T-cell (primary cell): ENCODE measurements at regions not wholly inside any gene's neighbourhood (a gene's known extent, or its start where the extent isn't known, plus 50 kb on each side); places are given as distances from the start of the nearest gene placed in this dataset.

Experiments used
- ATAC-seq, 4 experiments: fragments of 200-7000 bp in 3 of 4; fragments of 150-1000 bp in 1 of 4; cut with Tn5 transposase; replicated peaks in 1 of 4; 1 replicate in 3 of 4; 2 replicates in 1 of 4; pipeline ENCODE4 v1.10.0; 2021; ENCODE audit warnings: moderate library complexity in 3 of 4, mild to moderate bottlenecking in 2 of 4, moderate number of reproducible peaks in 1 of 4
- CTCF ChIA-PET, 2 donors: fragments of 300-600 bp; sonication (Branson Sonifier 250); formaldehyde crosslinking; loops; one replicate each; lab custom pipeline; 2022; ENCODE audit warnings: antibody characterized with exemption in 2 of 2; lab: Charles Lee
- POLR2A ChIA-PET, 2 donors: fragments of 300-600 bp; sonication (Branson Sonifier 250); formaldehyde crosslinking; loops; one replicate each; lab custom pipeline; 2022; ENCODE audit warnings: antibody characterized with exemption in 2 of 2; lab: Charles Lee
- DNase-seq, 35 experiments: peaks; one replicate each; pipeline versions ENCODE4 v3.0.0 to v3.0.0-alpha.2; 2013 to 2023
- H3K27ac ChIP-seq: one replicate; pipeline ENCODE4 v1.5.1; 2013; ENCODE audit warnings: low read length
- H3K27me3 ChIP-seq, 2 experiments: replicated peaks in 1 of 2; 1 replicate in 1 of 2; 2 replicates in 1 of 2; pipeline versions ENCODE4 v1.6.1 to v1.7.0; 2013; ENCODE audit warnings: low read length in 1 of 2, mixed read lengths in 1 of 2; ENCODE audit not compliant: control insufficient read depth in 2 of 2, insufficient read depth in 2 of 2; ENCODE audit errors: extremely low read depth in 1 of 2
- H3K36me3 ChIP-seq, 2 donors: 1 replicate in 1 of 2; 2 replicates in 1 of 2; pipeline versions ENCODE4 v1.6.1 to v1.7.0; 2013; ENCODE audit warnings: low read length in 1 of 2; ENCODE audit not compliant: control insufficient read depth in 2 of 2, insufficient read depth in 1 of 2; ENCODE audit errors: extremely low read depth in 1 of 2
- H3K4me1 ChIP-seq, 2 experiments: 1 replicate in 1 of 2; 2 replicates in 1 of 2; pipeline versions ENCODE4 v1.6.1 to v1.7.0; 2013; ENCODE audit warnings: low read length in 2 of 2, mixed read lengths in 1 of 2; ENCODE audit not compliant: insufficient read depth in 2 of 2, control insufficient read depth in 1 of 2; ENCODE audit errors: extremely low read depth in 1 of 2
- H3K4me3 ChIP-seq, 2 donors: 1 replicate in 1 of 2; 2 replicates in 1 of 2; pipeline versions ENCODE4 v1.5.1 to v1.7.0; 2013; ENCODE audit warnings: mild to moderate bottlenecking in 2 of 2, low read length in 1 of 2, moderate library complexity in 1 of 2; ENCODE audit not compliant: control insufficient read depth in 1 of 2; ENCODE audit errors: extremely low read depth in 1 of 2
- H3K9me3 ChIP-seq: 2 replicates; pipeline ENCODE4 v1.7.0; 2013
- H3K27ac Mint-ChIP-seq, 2 donors: one replicate each; pipeline ENCODE4 v1.8.0; 2020 to 2021; ENCODE audit warnings: mild to moderate bottlenecking in 2 of 2, mixed read lengths in 2 of 2
- H3K27me3 Mint-ChIP-seq, 2 donors: one replicate each; pipeline ENCODE4 v1.8.0; 2021 to 2022; ENCODE audit warnings: mixed read lengths in 2 of 2
- H3K36me3 Mint-ChIP-seq: one replicate; pipeline ENCODE4 v1.8.0; 2021; ENCODE audit warnings: mixed read lengths
- H3K4me1 Mint-ChIP-seq, 3 donors: one replicate each; pipeline ENCODE4 v1.8.0; 2020 to 2022; ENCODE audit warnings: mixed read lengths in 3 of 3, mild to moderate bottlenecking in 1 of 3
- H3K4me3 Mint-ChIP-seq, 3 donors: one replicate each; pipeline ENCODE4 v1.8.0; 2020 to 2022; ENCODE audit warnings: mild to moderate bottlenecking in 3 of 3, mixed read lengths in 3 of 3, moderate library complexity in 3 of 3
- H3K9me3 Mint-ChIP-seq, 3 donors: one replicate each; pipeline ENCODE4 v1.8.0; 2020 to 2022; ENCODE audit warnings: mixed read lengths in 3 of 3
- WGBS: methylation state at CpG from one replicate; pipeline ENCODE4 v1.1.5; 2013; ENCODE audit warnings: missing lambda C conversion rate; ENCODE audit not compliant: insufficient coverage; 5-methylcytosine and 5-hydroxymethylcytosine counted together

- Histone ChIP-seq H3K27ac (no peak overlapping the region), H3K27me3 (peaks cover 0 to 2% of the 10 kb centered on the region in 2 experiments), H3K4me3 (no peak overlapping the region), H3K36me3 (no peaks in the 10 kb centered on the region), H3K9me3 (no peaks in the 10 kb centered on the region), H3K4me1 (no peaks in the 10 kb centered on the region)
- Mint-ChIP-seq H3K27ac (no peak overlapping the region), H3K4me1 (no peaks in the 10 kb centered on the region), H3K4me3 (no peak overlapping the region), H3K36me3 (no peaks in the 10 kb centered on the region), H3K9me3 (no peaks in the 10 kb centered on the region), H3K27me3 (peaks cover 0 to 6% of the 10 kb centered on the region in 2 donors)
- WGBS: 91% methylated on average over 5 of the region's 10 CpGs
- DNase-seq: no peak
- ChIA-PET POLR2A (interaction anchor here in 1 of 2 donors (0.7 kb wide), 1 partner anchor 15 kb away, joined by 3 read pairs; no protein-coding TSS in a partner anchor), CTCF (no interaction called here)
- ATAC-seq: no peak
These were observed 391.7 kb upstream of the SHH start for GRCh38 chr7:156203923-156204322.

GRCh38 chr7:156198277-156198676 is 386.0 kb upstream of the SHH start:
- CTCF ChIA-PET: no interaction called here
- WGBS: 87% methylated on average over 8 of the region's 9 CpGs
- Mint-ChIP-seq H3K4me3 (no peak overlapping the region), H3K36me3 (no peaks in the 10 kb centered on the region), H3K9me3 (no peaks in the 10 kb centered on the region), H3K4me1 (no peaks in the 10 kb centered on the region), H3K27me3 (peaks cover 5 to 17% of the 10 kb centered on the region in 2 donors), H3K27ac (no peak overlapping the region)
- no peak overlapping the region for H3K4me3 ChIP-seq
- no peaks in the 10 kb centered on the region for H3K4me1 ChIP-seq
- POLR2A ChIA-PET: no interaction called here
- ATAC-seq (no peak), DNase-seq (no peak)
- H3K9me3 ChIP-seq: no peaks in the 10 kb centered on the region
- H3K27ac ChIP-seq: no peak overlapping the region
- no peaks in the 10 kb centered on the region for H3K36me3 ChIP-seq
- peaks cover 0 to 14% of the 10 kb centered on the region in 2 experiments for H3K27me3 ChIP-seq

- CTCF ChIA-PET: no interaction called here
- no peaks in the 10 kb centered on the region for H3K36me3 ChIP-seq
- H3K4me3 ChIP-seq: no peak overlapping the region
- no peaks in the 10 kb centered on the region for H3K9me3 Mint-ChIP-seq
- H3K9me3 ChIP-seq: no peaks in the 10 kb centered on the region
- DNase-seq (no peak), ATAC-seq (no peak)
- peaks cover 0 to 15% of the 10 kb centered on the region in 2 experiments for H3K27me3 ChIP-seq
- no peak overlapping the region for H3K4me3 Mint-ChIP-seq
- H3K4me1 Mint-ChIP-seq: no peaks in the 10 kb centered on the region
- peaks cover 9 to 17% of the 10 kb centered on the region in 2 donors for H3K27me3 Mint-ChIP-seq
- no peaks in the 10 kb centered on the region for H3K36me3 Mint-ChIP-seq
- POLR2A ChIA-PET: no interaction called here
- H3K27ac ChIP-seq: no peak overlapping the region
- H3K27ac Mint-ChIP-seq: no peak overlapping the region
- WGBS: 68% methylated on average over 13 of the region's 13 CpGs
- H3K4me1 ChIP-seq: no peaks in the 10 kb centered on the region
These were observed 384.4 kb upstream of the SHH start for GRCh38 chr7:156196649-156197048.

GRCh38 chr7:156195276-156195675 is 383.0 kb upstream of the SHH start:
- Mint-ChIP-seq H3K27me3 (peaks cover 9 to 17% of the 10 kb centered on the region in 2 donors), H3K4me3 (no peak overlapping the region), H3K9me3 (no peaks in the 10 kb centered on the region), H3K4me1 (no peaks in the 10 kb centered on the region), H3K36me3 (no peaks in the 10 kb centered on the region), H3K27ac (no peak overlapping the region)
- ATAC-seq: no peak
- H3K27ac ChIP-seq: no peak overlapping the region
- H3K4me1 ChIP-seq: no peaks in the 10 kb centered on the region
- no peaks in the 10 kb centered on the region for H3K36me3 ChIP-seq
- POLR2A ChIA-PET: no interaction called here
- no peak for DNase-seq
- no CpG with 5 or more reads among the region's 4 CpGs for WGBS
- no peaks in the 10 kb centered on the region for H3K9me3 ChIP-seq
- peaks cover 0 to 15% of the 10 kb centered on the region in 2 experiments for H3K27me3 ChIP-seq
- H3K4me3 ChIP-seq: no peak overlapping the region
- CTCF ChIA-PET: no interaction called here

- no peaks in the 10 kb centered on the region for H3K9me3 Mint-ChIP-seq
- 68% methylated on average over 10 of the region's 11 CpGs for WGBS
- H3K27me3 Mint-ChIP-seq: peaks cover 9 to 19% of the 10 kb centered on the region in 2 donors
- Histone ChIP-seq H3K27ac (no peak overlapping the region), H3K9me3 (no peaks in the 10 kb centered on the region), H3K4me3 (no peak overlapping the region), H3K4me1 (no peaks in the 10 kb centered on the region), H3K27me3 (peaks cover 0 to 15% of the 10 kb centered on the region in 2 experiments), H3K36me3 (no peaks in the 10 kb centered on the region)
- no peak overlapping the region for H3K4me3 Mint-ChIP-seq
- H3K4me1 Mint-ChIP-seq: no peaks in the 10 kb centered on the region
- ATAC-seq (no peak), DNase-seq (no peak)
- H3K27ac Mint-ChIP-seq: no peak overlapping the region
- ChIA-PET POLR2A (no interaction called here), CTCF (no interaction called here)
- H3K36me3 Mint-ChIP-seq: no peaks in the 10 kb centered on the region
These were observed 382.6 kb upstream of the SHH start for GRCh38 chr7:156194813-156195212.

DNA sequence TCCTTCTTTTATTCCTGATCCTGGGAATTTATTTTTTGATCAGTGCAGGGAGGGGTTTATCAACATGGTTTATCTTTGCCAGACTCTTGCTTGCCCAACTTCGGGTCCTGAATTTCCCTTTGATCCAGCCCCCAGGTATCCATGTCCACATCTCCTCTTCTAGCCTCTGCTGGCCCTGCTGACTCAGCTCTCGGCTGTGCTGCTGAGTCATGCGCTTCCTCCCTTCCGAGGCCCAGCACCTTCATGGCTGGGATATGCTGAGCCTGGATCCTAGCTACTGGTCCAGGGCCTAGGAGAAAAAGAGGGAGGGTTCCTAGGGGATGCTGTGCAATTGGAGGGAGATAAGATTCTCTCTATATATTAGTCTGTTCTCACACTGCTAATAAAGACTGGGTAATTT is 380.7 kb upstream of the SHH start:
- Histone ChIP-seq H3K4me3 (no peak overlapping the region), H3K27me3 (peaks cover 0 to 13% of the 10 kb centered on the region in 2 experiments), H3K4me1 (no peaks in the 10 kb centered on the region), H3K9me3 (no peaks in the 10 kb centered on the region), H3K36me3 (no peaks in the 10 kb centered on the region), H3K27ac (no peak overlapping the region)
- no peak overlapping the region for H3K4me3 Mint-ChIP-seq
- WGBS: 60% methylated on average over 3 of the region's 4 CpGs
- peaks cover 0 to 2% (median 0%) of the 10 kb centered on the region in 3 donors for H3K9me3 Mint-ChIP-seq
- ATAC-seq (no peak), DNase-seq (no peak)
- H3K27me3 Mint-ChIP-seq: peaks cover 9 to 19% of the 10 kb centered on the region in 2 donors
- ChIA-PET CTCF (no interaction called here), POLR2A (no interaction called here)
- H3K4me1 Mint-ChIP-seq: no peaks in the 10 kb centered on the region
- H3K36me3 Mint-ChIP-seq: no peaks in the 10 kb centered on the region
- H3K27ac Mint-ChIP-seq: no peak overlapping the region

DNA sequence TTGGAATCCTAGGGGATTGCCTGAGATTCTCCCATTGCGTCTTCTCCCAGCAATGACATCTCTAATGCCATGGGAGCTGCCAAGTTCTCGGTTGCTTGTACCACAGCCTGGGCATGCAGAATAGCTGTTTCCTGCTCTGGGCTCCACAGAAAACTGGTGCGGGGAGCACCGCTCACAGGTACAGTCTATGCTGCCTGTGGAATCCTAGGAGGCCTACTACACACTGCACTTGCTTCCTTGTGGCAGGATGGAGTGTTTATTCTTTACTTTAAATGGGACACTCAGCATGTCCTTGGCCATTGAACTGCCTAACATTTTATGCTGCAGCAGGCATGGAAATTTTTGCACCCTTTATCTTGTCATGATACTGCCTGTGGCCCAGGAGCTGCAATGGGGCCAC is 378.8 kb upstream of the SHH start:
- H3K27me3 Mint-ChIP-seq: peaks cover 7 to 13% of the 10 kb centered on the region in 2 donors
- no peak overlapping the region for H3K27ac Mint-ChIP-seq
- no peak overlapping the region for H3K27ac ChIP-seq
- H3K36me3 Mint-ChIP-seq: no peaks in the 10 kb centered on the region
- no peaks in the 10 kb centered on the region for H3K9me3 ChIP-seq
- H3K4me3 ChIP-seq: no peak overlapping the region
- WGBS: 100% methylated on average over 1 of the region's 4 CpGs
- ChIA-PET CTCF (no interaction called here), POLR2A (no interaction called here)
- no peaks in the 10 kb centered on the region for H3K4me1 Mint-ChIP-seq
- ATAC-seq: no peak
- H3K36me3 ChIP-seq: no peaks in the 10 kb centered on the region
- H3K4me1 ChIP-seq: no peaks in the 10 kb centered on the region
- no peak for DNase-seq
- H3K9me3 Mint-ChIP-seq: peaks cover 2 to 10% (median 8%) of the 10 kb centered on the region in 3 donors
- H3K27me3 ChIP-seq: peaks cover 0 to 13% of the 10 kb centered on the region in 2 experiments
- no peak overlapping the region for H3K4me3 Mint-ChIP-seq
